ENCODE measurements at regions not wholly inside any gene's neighbourhood (a gene's known extent, or its start where the extent isn't known, plus 50 kb on each side); places are given as distances from the start of the nearest gene placed in this dataset.
"Not testable (repeated sequence)": the region's sequence is repeated elsewhere in the genome, so short reads cannot be mapped to it uniquely, and the experiment has no call there.

DNA sequence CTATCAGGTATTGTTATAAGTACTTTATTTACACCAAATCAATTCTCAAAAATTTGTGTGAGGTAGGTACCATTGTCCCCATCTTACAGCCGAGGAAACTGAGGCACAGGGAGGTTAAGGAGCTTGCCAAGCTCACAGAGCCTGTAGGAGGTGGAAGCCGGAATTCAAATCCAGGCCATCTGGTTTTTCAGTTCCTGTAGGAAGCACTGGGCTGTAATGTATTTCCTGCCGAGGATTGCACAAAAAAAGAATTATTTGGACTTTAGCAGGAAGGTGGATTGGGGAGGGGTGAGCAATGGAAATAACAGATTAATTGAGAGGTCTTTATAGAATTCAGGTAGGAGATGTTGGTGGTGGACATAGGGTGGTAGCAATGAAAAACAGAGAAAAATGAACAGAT, 315.3 kb upstream of the AUTS2 start:
- H3K36me3 Mint-ChIP-seq, result no peaks in the 10 kb centered on the region
- no peak overlapping the region for H3K4me3 Mint-ChIP-seq
- CTCF ChIA-PET, result no interaction called here
- no peaks in the 10 kb centered on the region for H3K4me1 Mint-ChIP-seq
- no peak for ATAC-seq
- H3K27me3 Mint-ChIP-seq, result no peaks in the 10 kb centered on the region
- no peak for DNase-seq
- H3K9me3 Mint-ChIP-seq (ENCODE audit: low read depth), result peaks cover 17% of the 10 kb centered on the region
- H3K27ac Mint-ChIP-seq, result no peak overlapping the region

DNA sequence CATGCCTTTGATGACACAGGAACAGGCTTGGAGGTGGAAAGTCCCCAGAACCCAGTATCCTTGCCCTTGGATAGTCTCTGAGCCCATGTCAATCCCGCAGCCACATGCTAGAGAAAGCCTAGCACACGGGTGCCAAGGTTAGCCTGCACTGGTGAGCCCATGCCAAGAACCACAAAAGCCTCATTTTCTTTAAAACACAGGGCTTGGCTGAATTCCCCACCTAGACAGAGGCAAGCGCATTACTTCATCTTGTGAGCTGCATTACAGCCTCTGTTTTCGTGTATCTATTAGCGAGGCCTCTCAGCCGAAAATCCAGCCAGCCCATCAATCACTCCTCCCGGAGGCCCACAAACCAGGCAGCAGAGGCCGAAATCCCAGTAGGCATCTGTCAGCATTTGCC, 314.9 kb upstream of the AUTS2 start:
- ATAC-seq, result no peak
- Mint-ChIP-seq H3K27ac (no peak overlapping the region), H3K4me1 (no peaks in the 10 kb centered on the region), H3K36me3 (no peaks in the 10 kb centered on the region), H3K9me3 (ENCODE audit: low read depth) (peaks cover 17% of the 10 kb centered on the region), H3K4me3 (no peak overlapping the region), H3K27me3 (no peaks in the 10 kb centered on the region)
- CTCF ChIA-PET, result no interaction called here
- DNase-seq, result no peak

DNA sequence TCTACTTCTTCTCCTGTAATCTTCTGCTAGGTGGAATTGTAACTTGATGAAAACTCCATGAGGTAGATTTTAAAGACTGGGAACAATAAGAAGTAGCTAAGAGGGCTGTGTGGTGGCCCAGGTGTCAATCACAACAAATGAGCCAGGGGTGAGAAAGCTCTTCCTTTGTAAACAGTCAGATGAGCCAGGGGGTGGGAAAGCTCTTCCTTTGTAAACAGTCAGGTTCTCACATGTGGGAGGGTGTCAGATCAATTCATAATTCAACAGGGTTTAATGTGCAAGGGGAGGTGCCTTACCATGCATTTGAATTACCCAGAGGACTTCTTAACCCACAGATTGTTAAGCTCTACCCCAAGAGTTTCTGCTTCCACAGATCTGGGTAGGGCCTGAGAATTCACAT, 312.4 kb upstream of the AUTS2 start:
- Mint-ChIP-seq H3K36me3 (no peaks in the 10 kb centered on the region), H3K27me3 (no peaks in the 10 kb centered on the region), H3K4me1 (no peaks in the 10 kb centered on the region), H3K4me3 (no peak overlapping the region), H3K27ac (no peak overlapping the region), H3K9me3 (ENCODE audit: low read depth) (peaks cover 11% of the 10 kb centered on the region)
- ATAC-seq (no peak), DNase-seq (no peak)
- CTCF ChIA-PET, result no interaction called here

DNA sequence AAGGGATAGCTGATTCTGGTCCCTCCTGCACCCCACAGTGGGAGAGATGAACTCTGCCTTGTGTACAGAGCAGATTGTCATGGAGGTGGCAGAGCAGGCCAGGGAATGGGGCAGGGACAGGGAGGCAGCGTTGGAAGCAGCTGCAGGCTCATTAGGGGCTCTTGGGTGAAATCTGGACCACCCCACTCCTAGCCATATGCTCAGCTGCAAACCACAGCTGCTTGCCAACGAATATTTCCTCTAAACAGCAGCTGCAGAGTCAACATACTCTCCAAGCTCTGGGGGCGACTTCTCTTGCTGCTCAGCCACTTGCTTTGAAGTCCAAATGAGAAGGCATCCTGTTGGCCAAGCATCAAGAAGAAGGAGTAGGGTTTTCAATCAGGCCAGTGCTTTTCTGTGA, 302.3 kb upstream of the AUTS2 start:
- H3K27ac Mint-ChIP-seq, result no peak overlapping the region
- no peaks in the 10 kb centered on the region for H3K27me3 Mint-ChIP-seq
- H3K9me3 Mint-ChIP-seq (ENCODE audit: low read depth), result peaks cover 11% of the 10 kb centered on the region
- CTCF ChIA-PET, result no interaction called here
- H3K4me3 Mint-ChIP-seq, result no peak overlapping the region
- H3K36me3 Mint-ChIP-seq, result no peaks in the 10 kb centered on the region
- ATAC-seq (no peak), DNase-seq (no peak)
- H3K4me1 Mint-ChIP-seq, result no peaks in the 10 kb centered on the region

DNA sequence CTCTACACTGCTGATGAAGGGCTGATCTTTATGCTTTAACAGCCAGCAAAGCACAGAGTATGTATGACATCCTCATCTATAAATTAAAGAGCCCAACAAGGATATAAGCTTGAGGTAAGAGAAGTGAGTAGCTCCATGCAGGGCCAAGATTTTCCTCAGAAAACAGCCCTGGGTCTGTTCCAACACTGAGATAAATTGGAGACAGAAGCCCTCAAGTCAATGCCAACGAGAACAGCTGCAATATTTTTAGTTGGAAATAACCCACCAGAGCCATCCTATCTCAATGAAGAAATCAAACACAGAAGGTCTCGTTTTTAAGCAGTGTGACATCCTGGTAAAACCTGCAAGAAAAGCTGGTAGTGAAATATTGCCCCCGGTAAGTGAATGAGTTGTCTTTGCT, 297.0 kb upstream of the AUTS2 start:
- no peaks in the 10 kb centered on the region for H3K27me3 Mint-ChIP-seq
- H3K9me3 Mint-ChIP-seq (ENCODE audit: low read depth), result peaks cover 15% of the 10 kb centered on the region
- ATAC-seq (no peak), DNase-seq (no peak)
- CTCF ChIA-PET, result no interaction called here
- H3K4me3 Mint-ChIP-seq, result no peak overlapping the region
- no peaks in the 10 kb centered on the region for H3K4me1 Mint-ChIP-seq
- no peaks in the 10 kb centered on the region for H3K36me3 Mint-ChIP-seq
- H3K27ac Mint-ChIP-seq, result no peak overlapping the region

DNA sequence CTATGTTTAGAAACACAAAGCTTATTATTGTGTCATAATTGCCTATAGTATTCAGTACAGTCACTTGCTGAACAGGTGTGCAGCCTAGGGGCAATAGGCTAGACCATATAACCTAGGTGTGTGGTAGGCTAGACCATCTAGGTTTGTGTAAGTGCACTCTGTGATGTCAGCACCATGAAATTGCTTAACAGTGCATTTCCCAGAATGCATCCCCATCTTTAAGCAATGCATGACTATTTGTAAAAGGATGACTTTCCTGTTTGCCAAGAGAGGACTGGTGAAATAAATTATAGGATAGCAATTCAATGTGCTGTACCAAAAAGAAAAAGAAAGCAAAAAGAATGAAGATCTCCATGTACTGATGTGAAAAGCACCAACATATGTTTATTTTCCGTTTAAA, 288.7 kb upstream of the AUTS2 start:
- no peak for ATAC-seq
- Mint-ChIP-seq H3K4me3 (no peak overlapping the region), H3K36me3 (no peaks in the 10 kb centered on the region), H3K27me3 (no peaks in the 10 kb centered on the region), H3K4me1 (no peaks in the 10 kb centered on the region), H3K27ac (no peak overlapping the region), H3K9me3 (ENCODE audit: low read depth) (peaks cover 5% of the 10 kb centered on the region)
- no peak for DNase-seq
- CTCF ChIA-PET, result no interaction called here

DNA sequence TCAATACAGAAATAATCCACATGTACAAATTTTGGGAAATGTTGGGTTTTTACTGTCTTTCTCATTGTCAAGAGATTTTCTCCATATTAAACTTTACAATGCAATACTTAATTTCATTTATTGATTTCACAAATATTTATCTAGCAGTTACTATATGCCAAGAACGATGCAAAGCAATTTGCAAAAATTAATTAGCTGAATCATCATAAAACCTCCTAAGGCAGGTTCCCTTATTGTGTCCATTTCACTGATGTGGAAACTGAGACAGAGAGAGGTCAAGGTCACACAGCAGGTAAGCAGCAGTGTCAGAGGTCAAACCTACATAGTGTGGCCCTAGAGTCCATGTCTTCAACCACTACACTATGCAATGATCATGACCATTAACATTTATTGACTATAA, 286.8 kb upstream of the AUTS2 start:
- no peaks in the 10 kb centered on the region for H3K36me3 Mint-ChIP-seq
- peaks cover 5% of the 10 kb centered on the region for H3K9me3 Mint-ChIP-seq (ENCODE audit: low read depth)
- H3K27me3 Mint-ChIP-seq, result no peaks in the 10 kb centered on the region
- no peak overlapping the region for H3K4me3 Mint-ChIP-seq
- no peak overlapping the region for H3K27ac Mint-ChIP-seq
- CTCF ChIA-PET, result no interaction called here
- ATAC-seq (no peak), DNase-seq (no peak)
- H3K4me1 Mint-ChIP-seq, result no peaks in the 10 kb centered on the region

DNA sequence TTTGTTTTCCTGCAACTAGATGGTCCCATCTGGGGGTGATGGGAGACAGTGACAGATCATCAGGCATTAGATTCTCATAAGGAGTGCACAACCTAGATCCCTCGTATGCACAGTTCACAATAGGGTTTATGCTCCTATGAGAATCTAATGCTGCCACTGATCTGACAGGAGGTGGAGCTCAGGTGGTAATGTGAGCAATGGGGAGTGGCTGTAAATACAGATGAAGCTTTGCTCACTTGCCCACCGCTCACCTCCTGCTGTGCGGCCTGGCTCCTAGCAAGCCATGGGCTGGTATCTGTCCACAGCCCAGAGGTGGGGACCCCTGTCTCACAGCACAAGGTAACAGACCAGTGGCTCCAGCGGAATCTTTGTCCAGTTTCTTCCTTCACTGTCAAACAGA, 284.4 kb upstream of the AUTS2 start:
- H3K4me3 Mint-ChIP-seq; H3K9me3 Mint-ChIP-seq (ENCODE audit: low read depth); H3K4me1 Mint-ChIP-seq; H3K27me3 Mint-ChIP-seq; H3K36me3 Mint-ChIP-seq; CTCF ChIA-PET; H3K27ac Mint-ChIP-seq; DNase-seq; ATAC-seq: not testable (repeated sequence)

DNA sequence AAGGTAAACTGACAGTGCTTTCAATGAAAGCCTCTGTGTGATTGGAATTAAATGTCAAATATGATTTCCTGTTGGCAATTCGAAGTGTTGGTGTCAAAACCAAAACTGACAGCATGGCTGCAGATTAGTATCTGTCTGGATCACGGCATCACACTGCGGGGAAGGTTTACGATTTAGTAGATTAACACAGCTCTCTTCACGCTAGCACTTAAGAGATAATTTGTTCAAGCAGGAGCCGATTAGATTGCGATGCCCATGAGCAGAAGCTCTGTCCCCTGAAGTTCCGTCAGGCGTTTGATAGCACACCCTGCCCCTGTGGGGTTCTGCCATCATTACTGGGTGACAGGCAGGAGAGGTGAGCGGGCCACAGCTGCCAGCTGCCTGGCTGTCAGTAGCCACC, 279.5 kb upstream of the AUTS2 start:
- DNase-seq (no peak), ATAC-seq (no peak)
- H3K27me3 Mint-ChIP-seq, result no peaks in the 10 kb centered on the region
- H3K9me3 Mint-ChIP-seq (ENCODE audit: low read depth), result peaks cover 7% of the 10 kb centered on the region
- no peaks in the 10 kb centered on the region for H3K4me1 Mint-ChIP-seq
- CTCF ChIA-PET, result no interaction called here
- no peak overlapping the region for H3K4me3 Mint-ChIP-seq
- H3K36me3 Mint-ChIP-seq, result no peaks in the 10 kb centered on the region
- no peak overlapping the region for H3K27ac Mint-ChIP-seq

DNA sequence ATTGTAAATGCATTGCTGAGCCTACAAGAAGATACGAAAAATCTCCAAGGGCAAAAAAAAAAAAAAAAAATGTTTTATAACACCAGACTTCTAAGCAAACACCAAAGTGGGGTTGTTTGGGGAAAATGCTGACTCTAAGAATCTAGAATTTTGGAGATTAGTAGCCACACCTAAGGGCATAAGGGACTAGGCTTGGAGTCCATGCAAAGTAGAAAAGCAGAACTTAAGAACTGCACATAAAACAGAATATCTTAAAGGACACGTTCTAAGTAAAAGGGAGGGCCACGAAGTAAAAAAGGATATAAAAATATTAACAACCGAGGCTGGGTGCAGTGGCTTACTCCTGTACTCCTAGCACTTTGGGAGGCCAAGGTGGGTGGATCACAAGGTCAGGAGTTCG, 269.8 kb upstream of the AUTS2 start:
- peaks cover 8% of the 10 kb centered on the region for H3K9me3 Mint-ChIP-seq (ENCODE audit: low read depth)
- no peaks in the 10 kb centered on the region for H3K27me3 Mint-ChIP-seq
- CTCF ChIA-PET, result no interaction called here
- DNase-seq (no peak), ATAC-seq (no peak)
- H3K27ac Mint-ChIP-seq, result no peak overlapping the region
- H3K4me3 Mint-ChIP-seq, result no peak overlapping the region
- H3K4me1 Mint-ChIP-seq, result no peaks in the 10 kb centered on the region
- no peaks in the 10 kb centered on the region for H3K36me3 Mint-ChIP-seq

DNA sequence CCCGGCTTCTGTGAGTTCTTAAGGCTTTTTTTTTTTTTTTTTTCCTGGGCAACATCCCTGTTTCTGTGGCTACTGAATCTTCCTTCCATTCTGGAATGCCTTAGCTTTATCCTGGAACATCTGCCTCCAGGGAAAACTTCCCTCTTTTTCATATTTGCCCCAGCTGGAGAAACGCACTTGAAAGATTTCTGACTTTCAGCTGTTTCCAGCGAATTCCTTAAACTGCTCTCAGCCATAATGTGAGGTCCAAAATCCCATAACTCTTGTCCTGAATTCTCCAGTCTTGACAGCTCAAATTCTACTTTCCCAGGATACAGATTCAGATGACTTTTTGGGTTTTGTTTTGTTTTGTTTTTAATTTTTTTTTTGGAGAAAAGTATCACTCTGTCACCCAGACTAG, 263.6 kb upstream of the AUTS2 start:
- no peaks in the 10 kb centered on the region for H3K27me3 Mint-ChIP-seq
- H3K4me3 Mint-ChIP-seq, result no peak overlapping the region
- no peaks in the 10 kb centered on the region for H3K36me3 Mint-ChIP-seq
- DNase-seq (no peak), ATAC-seq (no peak)
- H3K27ac Mint-ChIP-seq, result no peak overlapping the region
- CTCF ChIA-PET, result no interaction called here
- H3K9me3 Mint-ChIP-seq (ENCODE audit: low read depth), result peaks cover 11% of the 10 kb centered on the region
- no peaks in the 10 kb centered on the region for H3K4me1 Mint-ChIP-seq

DNA sequence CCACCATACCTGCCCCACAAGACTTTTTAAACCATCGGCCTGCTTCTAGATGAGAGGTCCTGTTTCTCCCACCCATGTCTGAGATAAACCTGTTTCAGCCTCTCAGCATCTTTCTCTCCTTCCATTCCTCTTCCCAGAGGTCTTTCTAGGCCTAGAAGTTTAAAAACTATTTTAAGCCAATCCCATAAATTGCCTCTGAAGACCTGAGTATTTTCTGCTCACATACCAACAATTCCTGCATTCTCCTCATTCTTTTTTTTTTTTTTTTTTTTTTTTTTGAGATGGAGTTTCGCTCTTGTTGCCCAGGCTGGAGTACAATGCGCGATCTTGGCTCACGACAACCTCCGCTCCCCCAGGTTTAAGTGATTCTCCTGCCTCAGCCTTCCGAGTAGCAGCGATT, 262.9 kb upstream of the AUTS2 start:
- ATAC-seq (no peak), DNase-seq (no peak)
- peaks cover 11% of the 10 kb centered on the region for H3K9me3 Mint-ChIP-seq (ENCODE audit: low read depth)
- no peaks in the 10 kb centered on the region for H3K36me3 Mint-ChIP-seq
- no peak overlapping the region for H3K27ac Mint-ChIP-seq
- CTCF ChIA-PET, result no interaction called here
- no peak overlapping the region for H3K4me3 Mint-ChIP-seq
- no peaks in the 10 kb centered on the region for H3K4me1 Mint-ChIP-seq
- H3K27me3 Mint-ChIP-seq, result no peaks in the 10 kb centered on the region

DNA sequence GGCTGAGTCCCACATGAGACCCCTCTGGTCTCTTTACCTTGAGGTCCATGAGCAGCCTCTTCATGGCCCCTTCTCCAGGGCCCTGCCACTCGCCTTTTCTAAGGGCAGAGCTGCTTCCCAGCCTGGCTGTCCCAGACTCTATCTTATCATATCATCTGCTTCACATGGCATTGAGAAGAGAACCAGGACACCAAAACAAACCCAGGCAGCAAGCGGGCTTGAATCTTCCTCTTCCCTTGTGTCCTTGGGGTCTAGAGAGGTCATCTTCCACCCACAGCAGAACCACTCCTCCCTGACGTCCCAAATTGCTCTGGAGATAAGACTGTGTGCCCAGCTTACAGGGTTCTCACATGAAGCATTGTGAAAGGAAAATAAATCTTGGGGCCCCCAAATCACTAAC, 261.3 kb upstream of the AUTS2 start:
- no peak for ATAC-seq

DNA sequence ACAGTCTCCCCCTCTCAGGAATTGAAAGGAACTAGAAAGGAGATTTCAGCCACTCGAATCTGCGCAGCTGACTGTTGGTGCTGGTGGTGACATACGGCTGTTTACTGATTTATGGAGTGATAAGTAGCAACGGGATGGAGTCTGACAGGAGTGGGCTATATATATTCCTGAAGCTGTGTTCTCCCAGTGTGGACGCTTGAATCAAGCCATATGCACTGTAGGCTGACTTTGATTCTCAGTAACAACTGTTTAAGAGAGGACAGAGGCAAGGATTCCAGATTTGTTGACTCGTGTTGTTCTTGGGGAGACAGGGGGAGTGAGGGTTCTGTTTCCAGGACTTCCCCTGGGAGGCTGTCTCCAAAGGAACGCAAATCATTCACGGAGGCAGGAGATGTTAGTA, 260.1 kb upstream of the AUTS2 start:
- DNase-seq (no peak), ATAC-seq (no peak)
- Mint-ChIP-seq H3K4me1 (no peaks in the 10 kb centered on the region), H3K9me3 (ENCODE audit: low read depth) (peaks cover 15% of the 10 kb centered on the region), H3K36me3 (no peaks in the 10 kb centered on the region), H3K27ac (no peak overlapping the region), H3K27me3 (no peaks in the 10 kb centered on the region), H3K4me3 (no peak overlapping the region)
- CTCF ChIA-PET, result no interaction called here

More for the DNA sequence above, 261.3 kb upstream of the AUTS2 start:
- Mint-ChIP-seq H3K27me3 (no peaks in the 10 kb centered on the region), H3K4me1 (no peaks in the 10 kb centered on the region), H3K4me3 (no peak overlapping the region), H3K27ac (no peak overlapping the region), H3K9me3 (ENCODE audit: low read depth) (peaks cover 13% of the 10 kb centered on the region), H3K36me3 (no peaks in the 10 kb centered on the region)
- CTCF ChIA-PET, result no interaction called here
- no peak for DNase-seq

DNA sequence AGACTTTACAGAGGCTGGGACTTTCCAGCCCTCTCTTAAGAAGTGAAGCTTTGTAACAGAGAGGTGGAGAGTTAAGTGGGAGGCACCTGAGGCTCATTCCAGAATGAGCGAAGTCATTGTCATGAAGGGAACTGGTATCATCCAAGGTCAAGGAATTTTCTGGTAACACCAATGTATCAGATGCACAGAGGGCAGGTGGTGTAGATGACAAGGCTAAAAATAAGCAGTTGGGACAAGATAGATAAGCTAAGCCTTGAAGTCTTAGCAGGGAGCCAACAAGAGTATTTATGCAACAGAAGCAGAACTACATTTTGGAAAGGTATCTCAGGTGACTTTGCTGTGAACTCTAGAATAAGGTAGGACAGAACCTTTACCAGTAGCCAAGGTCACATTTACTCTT, 257.0 kb upstream of the AUTS2 start:
- ATAC-seq (no peak), DNase-seq (no peak)
- no peaks in the 10 kb centered on the region for H3K4me1 Mint-ChIP-seq
- H3K4me3 Mint-ChIP-seq, result no peak overlapping the region
- H3K36me3 Mint-ChIP-seq, result no peaks in the 10 kb centered on the region
- H3K27me3 Mint-ChIP-seq, result no peaks in the 10 kb centered on the region
- H3K9me3 Mint-ChIP-seq (ENCODE audit: low read depth), result peaks cover 20% of the 10 kb centered on the region
- CTCF ChIA-PET, result no interaction called here
- no peak overlapping the region for H3K27ac Mint-ChIP-seq
